ENCODE measurements at regions not wholly inside any gene's neighbourhood (a gene's known extent, or its start where the extent isn't known, plus 50 kb on each side); places are given as distances from the start of the nearest gene placed in this dataset.

- DNase-seq (ENCODE audit: low spot score): no peak
- in situ Hi-C loops (cut with MboI; ENCODE audit: low sequenced_read_pairs, unreplicated experiment): no loop called here
- TF ChIP-seq, protein P1, sequence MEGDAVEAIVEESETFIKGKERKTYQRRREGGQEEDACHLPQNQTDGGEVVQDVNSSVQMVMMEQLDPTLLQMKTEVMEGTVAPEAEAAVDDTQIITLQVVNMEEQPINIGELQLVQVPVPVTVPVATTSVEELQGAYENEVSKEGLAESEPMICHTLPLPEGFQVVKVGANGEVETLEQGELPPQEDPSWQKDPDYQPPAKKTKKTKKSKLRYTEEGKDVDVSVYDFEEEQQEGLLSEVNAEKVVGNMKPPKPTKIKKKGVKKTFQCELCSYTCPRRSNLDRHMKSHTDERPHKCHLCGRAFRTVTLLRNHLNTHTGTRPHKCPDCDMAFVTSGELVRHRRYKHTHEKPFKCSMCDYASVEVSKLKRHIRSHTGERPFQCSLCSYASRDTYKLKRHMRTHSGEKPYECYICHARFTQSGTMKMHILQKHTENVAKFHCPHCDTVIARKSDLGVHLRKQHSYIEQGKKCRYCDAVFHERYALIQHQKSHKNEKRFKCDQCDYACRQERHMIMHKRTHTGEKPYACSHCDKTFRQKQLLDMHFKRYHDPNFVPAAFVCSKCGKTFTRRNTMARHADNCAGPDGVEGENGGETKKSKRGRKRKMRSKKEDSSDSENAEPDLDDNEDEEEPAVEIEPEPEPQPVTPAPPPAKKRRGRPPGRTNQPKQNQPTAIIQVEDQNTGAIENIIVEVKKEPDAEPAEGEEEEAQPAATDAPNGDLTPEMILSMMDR (IDR thresholded peaks at IDR 0.05; ENCODE audit: borderline replicate concordance, control extremely low read depth, extremely low read depth, insufficient read depth, missing control alignments): no peak
These were observed 321.7 kb downstream of the ZNF621 start for GRCh38 chr3:40846451-40846850.

GRCh38 chr3:40847551-40847992, 322.8 kb downstream of the ZNF621 start:
- in situ Hi-C loops (cut with MboI; ENCODE audit: low sequenced_read_pairs, unreplicated experiment): no loop called here
- TF ChIP-seq, protein P1 (IDR thresholded peaks at IDR 0.05; ENCODE audit: borderline replicate concordance, control extremely low read depth, extremely low read depth, insufficient read depth, missing control alignments): no peak
- DNase-seq (ENCODE audit: low spot score): no peak

DNA sequence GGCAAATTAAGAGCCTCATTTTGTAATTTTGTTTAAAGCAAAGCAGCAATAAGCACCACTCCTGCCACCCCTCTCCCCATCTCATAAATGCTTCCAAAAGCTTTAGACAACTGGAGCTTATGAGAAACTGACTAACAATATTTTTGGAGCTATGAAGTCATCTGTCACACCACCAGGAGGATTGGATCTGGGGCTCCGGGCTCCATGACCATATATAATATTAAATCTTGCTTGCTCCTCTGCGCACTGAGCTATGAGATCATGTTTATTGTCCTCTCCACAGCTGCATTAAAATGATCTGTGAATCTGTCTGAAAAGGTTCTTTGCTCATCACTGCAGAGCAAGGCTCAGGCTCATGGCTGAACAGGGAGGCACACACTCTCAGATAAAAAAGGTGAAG, 323.7 kb downstream of the ZNF621 start:
- TF ChIP-seq, protein P1 (IDR thresholded peaks at IDR 0.05; ENCODE audit: borderline replicate concordance, control extremely low read depth, extremely low read depth, insufficient read depth, missing control alignments): no peak
- in situ Hi-C loops (cut with MboI; ENCODE audit: low sequenced_read_pairs, unreplicated experiment): no loop called here
- DNase-seq (ENCODE audit: low spot score): no peak

DNA sequence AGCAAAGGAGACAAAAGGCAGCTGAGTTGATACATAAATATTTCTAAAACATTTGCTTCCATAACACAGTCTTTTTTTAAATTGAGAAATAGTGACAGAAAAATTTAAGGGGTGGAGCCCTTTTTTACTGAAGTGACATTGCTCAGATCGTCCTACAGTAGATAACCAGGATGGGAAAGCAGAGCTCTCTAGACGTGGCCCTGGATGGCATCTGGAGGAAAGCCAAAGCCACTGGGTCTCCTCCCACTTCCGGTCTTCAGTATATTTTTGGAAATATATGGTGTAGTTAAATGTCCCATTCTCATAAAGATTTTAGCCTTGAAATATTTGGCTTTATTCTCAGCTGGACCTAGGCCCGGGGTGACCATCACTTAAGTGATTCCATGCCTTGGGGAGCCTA, 326.1 kb downstream of the ZNF621 start:
- TF ChIP-seq, protein P1 (IDR thresholded peaks at IDR 0.05; ENCODE audit: borderline replicate concordance, control extremely low read depth, extremely low read depth, insufficient read depth, missing control alignments): no peak
- no peak for DNase-seq (ENCODE audit: low spot score)
- in situ Hi-C loops (cut with MboI; ENCODE audit: low sequenced_read_pairs, unreplicated experiment): no loop called here

DNA sequence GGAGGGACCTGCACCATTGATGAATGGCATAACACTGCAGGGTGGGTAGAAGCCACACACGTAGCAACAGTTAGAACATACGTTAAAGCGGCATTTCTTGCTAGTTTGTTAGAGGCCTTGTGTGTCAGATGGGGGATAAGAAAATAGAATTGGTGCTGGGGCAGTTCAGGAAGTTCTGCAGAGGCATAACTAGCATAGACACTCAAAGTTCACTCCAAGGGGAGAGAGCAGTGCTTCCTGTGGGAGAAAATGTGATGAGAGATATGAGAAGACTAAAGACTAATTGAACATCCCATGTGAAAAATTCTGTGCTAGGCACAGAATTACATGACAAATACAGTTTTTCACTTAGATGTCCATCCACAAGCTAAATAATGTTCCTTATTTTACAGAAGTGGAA, 327.1 kb downstream of the ZNF621 start:
- no peak for DNase-seq (ENCODE audit: low spot score)
- TF ChIP-seq, protein P1 (IDR thresholded peaks at IDR 0.05; ENCODE audit: borderline replicate concordance, control extremely low read depth, extremely low read depth, insufficient read depth, missing control alignments): no peak
- in situ Hi-C loops (cut with MboI; ENCODE audit: low sequenced_read_pairs, unreplicated experiment): no loop called here

- TF ChIP-seq, protein P1 (IDR thresholded peaks at IDR 0.05; ENCODE audit: borderline replicate concordance, control extremely low read depth, extremely low read depth, insufficient read depth, missing control alignments): no peak
- DNase-seq (ENCODE audit: low spot score): no peak
- in situ Hi-C loops (cut with MboI; ENCODE audit: low sequenced_read_pairs, unreplicated experiment): no loop called here
These were observed 328.0 kb downstream of the ZNF621 start for GRCh38 chr3:40852712-40853111.

GRCh38 chr3:40853474-40853873, 328.7 kb downstream of the ZNF621 start:
- no peak for DNase-seq (ENCODE audit: low spot score)
- TF ChIP-seq, protein P1 (IDR thresholded peaks at IDR 0.05; ENCODE audit: borderline replicate concordance, control extremely low read depth, extremely low read depth, insufficient read depth, missing control alignments): no peak
- in situ Hi-C loops (cut with MboI; ENCODE audit: low sequenced_read_pairs, unreplicated experiment): no loop called here

All from GM13976 (cell line).